GM18909 (cell line): ENCODE measurements at regions not wholly inside any gene's neighbourhood (a gene's known extent, or its start where the extent isn't known, plus 50 kb on each side); places are given as distances from the start of the nearest gene placed in this dataset.
"Not testable (repeated sequence)": the region's sequence is repeated elsewhere in the genome, so short reads cannot be mapped to it uniquely, and the experiment has no call there.

ENCODE experiments used
- ATAC-seq: cut with Tn5 transposase; IDR thresholded peaks from one replicate; pipeline ENCODE4 v1.9.1; 2021; ENCODE audit warnings: mild to moderate bottlenecking; ENCODE audit not compliant: unreplicated experiment, poor library complexity

GRCh38 chr11:82398300-82398815 lies 335.3 kb downstream of the FAM181B start:
- ATAC-seq = no peak

DNA sequence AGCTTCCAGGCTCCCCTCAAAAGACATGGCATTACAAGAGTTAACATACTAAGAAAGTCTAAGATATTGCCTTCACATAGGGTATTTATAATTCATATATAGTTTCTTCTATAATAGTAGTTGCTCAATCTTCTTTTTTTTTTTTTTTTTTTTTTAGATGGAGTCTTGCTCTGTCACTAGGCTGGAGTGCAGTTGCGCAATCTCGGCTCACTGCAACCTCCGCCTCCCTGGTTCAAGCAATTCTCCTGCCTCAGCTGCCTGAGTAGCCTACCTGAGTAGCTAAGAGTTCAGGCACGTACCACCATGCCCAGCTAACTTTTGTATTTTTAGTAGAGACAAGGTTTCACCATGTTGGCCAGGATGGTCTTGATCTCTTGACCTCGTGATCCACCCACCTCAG lies 337.0 kb downstream of the FAM181B start:
- not testable (repeated sequence) for ATAC-seq

- no peak for ATAC-seq
Measured at GRCh38 chr11:82384308-82384707, 349.4 kb downstream of the FAM181B start.

DNA sequence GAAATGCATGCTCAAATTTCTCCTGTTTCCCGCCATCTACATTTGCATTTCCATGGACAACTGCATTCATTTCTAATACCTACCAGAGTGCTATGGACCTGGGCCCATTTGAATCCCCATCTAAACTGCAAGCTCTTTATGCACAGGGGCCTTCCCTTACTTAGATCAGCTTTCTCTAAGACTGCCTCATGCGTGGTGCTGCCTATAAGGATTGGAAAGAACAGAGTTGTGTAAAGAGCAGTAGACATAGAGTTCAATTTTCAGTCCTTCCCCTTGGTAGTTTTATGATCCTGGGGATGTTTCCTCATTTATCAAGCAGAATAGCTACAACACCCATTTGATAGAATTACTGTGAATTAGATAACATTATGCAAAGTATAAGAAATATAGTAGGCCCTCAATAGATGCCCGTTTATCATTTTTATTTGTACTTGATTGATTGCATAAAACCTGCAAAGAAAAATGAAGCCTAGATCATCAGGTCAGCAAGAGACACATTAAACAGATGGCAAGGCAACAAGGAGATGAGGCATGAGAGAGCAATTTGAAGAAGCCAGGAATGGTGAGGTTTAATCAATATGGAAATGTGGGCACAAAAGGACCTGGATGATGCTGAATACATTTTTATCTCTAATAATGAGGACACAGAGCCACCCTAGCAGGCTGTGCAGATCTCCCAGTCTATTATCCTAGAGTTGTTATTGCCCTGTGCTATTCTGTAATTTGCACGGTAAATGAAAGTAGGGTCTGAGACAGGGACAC lies 359.7 kb downstream of the FAM181B start:
- no peak for ATAC-seq

- no peak for ATAC-seq
Measured at GRCh38 chr11:82365351-82365750, 368.3 kb downstream of the FAM181B start.

- ATAC-seq = no peak
Measured at GRCh38 chr11:82356316-82356715, 377.3 kb downstream of the FAM181B start.

- ATAC-seq = no peak
Measured at GRCh38 chr11:82355313-82355823, 378.3 kb downstream of the FAM181B start.

- ATAC-seq = no peak
Measured at GRCh38 chr11:82326853-82327252, 406.8 kb downstream of the FAM181B start.

GRCh38 chr11:82321206-82321605 lies 412.5 kb downstream of the FAM181B start:
- ATAC-seq = no peak

DNA sequence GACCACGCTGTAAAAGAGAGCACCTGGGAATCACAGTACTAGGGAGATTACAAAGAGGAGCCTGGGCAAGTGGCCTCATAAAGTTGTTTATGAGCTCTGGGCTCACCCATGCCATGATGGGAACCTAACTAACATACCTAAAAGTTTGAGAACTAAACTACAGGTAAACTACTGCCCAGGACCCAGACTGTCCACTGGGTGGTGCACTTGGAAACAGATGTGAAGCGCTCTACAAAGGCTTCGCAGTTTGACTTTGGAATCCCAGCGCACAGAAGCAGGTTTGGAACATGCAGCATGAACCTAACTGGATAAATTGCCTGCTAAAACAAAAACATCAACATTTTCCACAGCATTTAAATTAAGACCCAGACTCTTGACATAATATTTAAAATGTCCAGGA lies 418.6 kb downstream of the FAM181B start:
- ATAC-seq = peak; percentile 53

DNA sequence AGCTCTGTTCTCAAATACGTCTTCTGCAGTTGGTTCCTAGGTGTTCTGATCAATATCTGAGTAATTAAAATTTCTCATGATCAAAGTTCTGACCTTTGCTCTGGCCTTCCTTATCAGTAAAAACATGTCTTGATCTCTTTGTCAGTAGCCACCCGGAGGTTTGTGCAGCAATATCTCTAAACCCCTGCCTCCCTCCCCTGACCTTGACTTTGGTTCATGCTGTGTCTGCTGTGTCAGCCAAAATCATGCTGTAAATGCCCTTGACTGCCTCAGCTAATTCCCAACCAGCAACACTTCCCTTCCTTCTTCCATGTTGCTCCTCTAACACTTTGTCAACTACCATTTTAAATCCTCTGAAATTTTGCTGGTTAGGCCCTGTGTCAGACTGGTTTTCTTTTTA lies 424.7 kb downstream of the FAM181B start:
- no peak for ATAC-seq

DNA sequence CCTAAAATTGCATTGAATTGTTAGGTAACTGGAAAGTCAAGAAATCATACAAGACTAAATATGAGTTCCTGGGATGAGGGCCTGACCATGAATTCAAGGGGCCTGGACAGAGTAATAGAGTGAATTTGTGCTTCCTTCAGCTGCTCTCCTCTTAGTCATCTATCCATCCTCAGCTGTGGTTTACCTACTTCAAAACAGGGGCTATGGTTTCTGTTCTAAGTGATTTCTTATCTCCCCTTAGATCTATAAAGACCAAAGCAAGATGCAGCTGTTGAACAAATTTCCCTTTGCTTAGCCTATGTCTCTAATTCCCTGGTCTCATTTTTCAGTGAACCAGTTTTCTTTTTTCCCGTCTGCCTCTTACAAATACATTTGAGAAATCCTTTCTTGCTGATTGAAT lies 428.5 kb downstream of the FAM181B start:
- no peak for ATAC-seq

DNA sequence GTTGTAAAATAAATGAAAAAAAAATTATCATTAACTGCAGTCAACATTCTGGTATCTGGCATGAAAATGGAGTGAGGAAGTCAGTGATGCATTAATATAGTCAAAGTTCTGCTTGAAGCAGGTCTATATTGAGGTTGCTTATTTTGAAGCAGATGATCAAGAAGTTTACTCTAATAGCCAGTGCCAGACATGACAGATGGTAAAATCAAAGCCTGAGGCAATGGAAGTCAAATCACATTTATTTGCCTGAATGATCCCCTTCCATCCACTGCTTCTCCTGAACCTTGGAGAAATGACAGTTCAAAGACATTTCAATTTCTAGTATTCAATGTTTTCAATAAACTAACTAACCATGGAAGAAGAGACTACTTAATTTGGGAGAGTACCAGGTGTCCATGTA lies 430.0 kb downstream of the FAM181B start:
- ATAC-seq = no peak

DNA sequence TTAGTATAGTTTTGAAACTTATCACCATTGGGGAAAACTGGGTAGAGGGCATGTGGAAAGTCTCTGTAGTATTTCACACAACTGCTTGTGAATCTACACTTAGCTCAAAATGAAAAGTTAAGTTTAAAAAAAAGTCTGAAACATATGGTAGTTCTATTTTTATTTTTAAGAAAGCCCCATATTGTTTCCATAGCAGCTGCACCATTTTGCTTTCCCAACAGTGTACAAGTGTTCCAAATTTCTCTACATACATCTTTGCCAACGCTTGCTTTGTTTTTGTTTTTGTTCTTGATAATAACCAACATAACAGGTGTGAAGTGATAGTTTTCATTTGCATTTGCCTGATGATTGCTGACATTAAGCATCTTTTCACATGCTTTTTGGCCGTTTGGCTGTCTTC lies 445.2 kb downstream of the FAM181B start:
- no peak for ATAC-seq

DNA sequence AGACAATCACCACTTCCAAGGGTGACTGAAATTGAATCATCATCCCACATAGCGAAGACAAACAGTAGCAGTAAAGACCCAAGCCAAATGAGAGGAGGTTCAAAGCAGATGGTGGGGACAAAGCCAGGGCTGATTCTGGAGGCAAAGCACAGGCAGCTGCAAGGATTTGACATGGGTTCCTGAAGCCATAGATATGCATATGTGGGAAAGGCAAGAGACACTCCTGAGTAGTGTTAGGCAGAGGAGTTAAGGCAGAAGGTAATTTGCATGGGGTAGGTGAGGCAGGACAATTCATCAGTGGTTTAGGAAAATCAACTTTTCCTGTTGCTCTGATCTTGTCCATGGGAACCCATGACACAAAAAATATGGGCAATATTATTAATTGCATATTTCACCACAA lies 462.8 kb downstream of the FAM181B start:
- ATAC-seq = no peak

DNA sequence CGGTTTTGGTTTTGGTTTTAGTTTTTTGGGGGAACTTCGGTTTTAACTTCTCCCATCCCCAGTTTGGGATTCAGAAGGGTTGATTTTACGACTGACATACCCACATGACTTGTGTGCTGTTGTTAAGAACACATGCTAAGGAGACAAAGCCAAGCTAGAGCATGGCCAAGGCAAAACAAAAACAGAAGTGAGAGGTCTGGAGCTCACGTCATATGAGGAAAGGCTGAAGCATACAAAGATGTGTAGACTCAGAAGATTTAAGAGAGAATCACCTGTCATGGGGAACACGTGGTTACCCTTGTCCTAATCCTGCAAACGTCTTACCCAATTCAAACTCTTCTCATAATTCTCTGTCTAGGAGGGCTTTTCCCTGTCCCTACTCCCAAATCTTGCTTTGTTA lies 465.0 kb downstream of the FAM181B start:
- no peak for ATAC-seq

DNA sequence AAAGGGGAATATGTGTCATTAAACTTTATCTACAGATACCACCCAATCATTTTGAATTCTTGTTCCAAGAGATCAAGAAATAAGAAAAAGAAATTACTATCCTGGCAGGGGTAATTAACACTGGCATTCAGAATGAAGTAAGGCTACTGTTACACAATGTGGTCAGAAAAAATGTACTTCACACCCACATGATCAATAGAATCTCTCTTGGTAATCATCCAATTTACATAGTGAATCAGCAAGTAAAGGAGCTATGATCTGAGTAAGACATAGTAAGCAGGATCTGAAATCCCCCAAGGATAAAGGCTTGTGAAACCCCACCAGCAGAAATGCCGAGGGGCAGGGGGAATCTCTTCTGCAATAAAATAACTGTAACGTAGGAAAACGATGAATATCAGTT lies 466.5 kb downstream of the FAM181B start:
- ATAC-seq = no peak

DNA sequence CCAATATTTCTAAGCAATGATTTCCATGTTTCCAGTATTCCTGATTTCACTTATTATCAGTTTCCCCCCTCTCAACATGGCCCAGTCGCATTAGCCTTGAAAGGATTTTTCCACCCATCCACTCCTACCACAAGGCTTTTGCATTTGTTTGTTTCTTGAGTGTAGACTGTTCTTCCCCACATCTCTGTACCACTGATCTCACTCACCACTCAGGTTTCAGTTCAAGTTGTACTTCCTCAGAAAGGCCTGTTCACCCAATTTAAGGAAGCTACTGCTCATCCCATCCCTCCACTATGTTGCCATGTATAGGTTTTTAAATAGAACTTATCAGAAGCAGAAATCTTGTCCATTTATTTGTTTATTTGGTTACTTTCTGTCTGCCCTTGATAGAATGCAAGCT lies 472.3 kb downstream of the FAM181B start:
- no peak for ATAC-seq

DNA sequence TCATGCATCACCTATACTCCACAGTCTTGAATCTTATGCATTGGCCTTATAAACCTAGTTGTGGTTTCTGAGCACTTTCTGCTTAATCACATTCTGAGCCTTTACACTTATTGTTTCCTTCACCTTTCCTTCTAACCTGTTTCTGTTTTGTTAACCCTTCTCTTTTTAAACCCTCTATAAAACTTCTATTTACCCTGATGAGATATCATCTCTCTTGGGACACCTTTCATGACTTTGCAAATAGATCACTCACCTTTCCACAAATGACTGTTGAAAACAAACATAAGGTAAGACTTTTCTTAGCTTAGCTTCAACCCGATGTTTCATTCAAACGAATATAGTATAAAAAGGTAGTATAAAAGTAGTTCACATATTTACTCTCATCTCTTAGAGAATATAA lies 483.6 kb downstream of the FAM181B start:
- ATAC-seq = no peak

DNA sequence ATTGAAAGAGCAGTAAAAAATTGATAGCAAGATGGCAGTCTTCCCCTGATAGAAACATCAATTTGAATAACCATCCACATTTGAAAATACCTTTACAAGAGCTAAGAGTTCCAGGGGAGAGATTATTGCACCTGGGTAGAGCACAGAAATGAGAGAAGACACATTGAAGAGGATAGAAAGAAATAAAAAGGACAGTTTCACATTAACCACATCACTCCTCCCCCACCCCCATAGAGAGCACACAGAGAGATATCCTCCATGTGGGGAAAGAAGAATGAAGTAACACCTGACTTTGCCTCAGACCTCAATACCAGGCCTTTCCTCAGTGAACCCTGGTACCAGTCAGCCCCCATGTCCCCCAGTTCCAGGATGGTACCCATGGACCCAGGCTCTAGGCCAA lies 486.7 kb downstream of the FAM181B start:
- no peak for ATAC-seq

GRCh38 chr11:82239498-82239897 lies 494.2 kb downstream of the FAM181B start:
- ATAC-seq = no peak

GRCh38 chr11:82234256-82234655 lies 499.4 kb downstream of the FAM181B start:
- ATAC-seq = no peak
